OCI-M2 (cell line): ENCODE measurements at regions not wholly inside any gene's neighbourhood (a gene's known extent, or its start where the extent isn't known, plus 50 kb on each side); places are given as distances from the start of the nearest gene placed in this dataset.

Source experiments
- DNase-seq: peaks from one replicate; lab custom pipeline; 2025; ENCODE audit not compliant: unreplicated experiment; lab: John Stamatoyannopoulos, UW

DNA sequence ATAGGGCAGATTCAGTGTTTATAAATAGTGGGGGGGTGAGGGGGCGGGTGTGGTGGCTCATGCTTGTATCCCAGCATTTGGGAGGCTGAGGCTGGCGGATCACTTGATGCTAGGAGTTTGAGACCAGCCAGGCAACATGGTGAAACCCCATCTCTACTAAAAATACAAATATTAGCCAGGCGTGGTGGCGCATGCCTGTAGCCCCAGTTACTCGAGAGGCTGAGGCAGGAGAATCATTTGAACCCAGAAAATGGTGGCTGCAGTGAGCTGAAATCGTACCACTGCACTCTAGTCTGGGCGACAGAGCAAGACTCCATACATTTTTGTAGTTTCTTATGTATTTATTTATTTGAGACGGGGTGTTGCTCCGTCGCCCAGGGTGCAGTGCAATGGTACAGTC, 109.0 kb upstream of the ZNF217 start:
- DNase-seq, result no peak

- DNase-seq, result no peak
These were observed 106.3 kb upstream of the ZNF217 start for GRCh38 chr20:53699906-53700305.

DNA sequence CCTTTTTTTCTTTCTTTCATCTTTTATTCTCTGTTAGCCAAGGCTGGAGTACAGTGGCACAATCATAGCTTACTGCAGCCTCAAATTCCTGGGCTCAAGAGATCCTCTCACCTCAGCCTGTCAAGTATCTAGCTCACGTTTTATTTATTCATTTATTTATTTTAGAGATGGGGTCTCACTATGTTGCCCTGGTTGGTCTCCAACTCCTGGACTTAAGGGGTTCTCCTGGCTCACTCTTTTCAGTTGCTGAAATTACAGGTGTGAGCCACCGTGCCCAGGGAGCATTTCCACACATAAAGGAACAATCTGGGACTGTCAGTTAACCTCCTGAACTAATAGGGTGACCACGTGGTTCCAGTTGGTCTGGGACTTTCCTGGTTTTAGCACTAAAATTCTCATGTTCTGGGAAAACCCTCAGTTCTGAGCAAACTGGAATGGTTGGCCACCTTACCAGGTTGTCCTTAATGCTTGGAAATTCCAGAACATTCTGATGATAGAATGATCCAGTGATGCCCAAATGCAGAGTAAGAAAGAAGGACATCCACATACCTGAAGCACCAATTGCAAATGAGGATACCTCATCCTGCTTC, 105.5 kb upstream of the ZNF217 start:
- DNase-seq, result no peak

- no peak for DNase-seq
These were observed 104.8 kb upstream of the ZNF217 start for GRCh38 chr20:53698371-53698978.

DNA sequence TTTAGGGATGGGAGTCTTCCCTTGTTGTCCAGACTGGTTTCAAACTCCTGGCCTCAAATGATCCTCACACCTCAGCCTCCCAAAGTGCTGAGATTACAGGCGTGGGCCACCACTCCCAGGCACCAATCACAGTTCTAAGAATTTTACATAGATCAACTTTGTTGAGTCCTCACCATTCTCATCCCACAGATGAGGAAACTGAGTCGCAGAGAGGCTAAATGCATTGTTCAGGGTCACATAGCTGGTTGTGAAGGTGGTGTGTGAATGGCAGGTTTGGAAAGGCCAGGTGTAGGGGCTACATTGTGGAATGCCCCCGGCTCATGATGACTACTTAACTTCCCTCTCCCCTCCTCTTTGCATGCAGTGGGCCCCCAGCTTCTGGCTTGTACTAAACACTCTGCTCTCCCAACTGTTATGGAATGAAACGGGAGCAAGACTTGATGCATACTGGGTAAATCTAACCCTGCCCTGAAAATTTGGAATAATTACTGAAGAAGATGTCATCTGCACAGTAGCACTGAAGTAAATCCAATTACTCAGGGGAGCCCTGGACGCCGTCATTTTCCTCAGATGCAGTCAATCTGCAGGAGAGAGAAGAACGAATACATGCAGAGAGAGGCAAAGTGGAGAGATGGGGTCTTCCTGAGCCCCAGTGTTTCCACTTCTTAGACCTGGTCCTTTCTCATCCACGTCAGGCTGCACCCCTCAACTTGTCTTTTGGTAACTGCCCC, 102.3 kb upstream of the ZNF217 start:
- DNase-seq, result no peak

GRCh38 chr20:53693262-53693871, 99.7 kb upstream of the ZNF217 start:
- DNase-seq, result no peak

- no peak for DNase-seq
These were observed 98.9 kb upstream of the ZNF217 start for GRCh38 chr20:53692465-53693067.

- no peak for DNase-seq
These were observed 98.2 kb upstream of the ZNF217 start for GRCh38 chr20:53691811-53692192.

GRCh38 chr20:53691060-53691810, 97.6 kb upstream of the ZNF217 start:
- DNase-seq, result no peak

- DNase-seq, result no peak
These were observed 94.4 kb upstream of the ZNF217 start for GRCh38 chr20:53688085-53688484.

- no peak for DNase-seq
These were observed 91.5 kb upstream of the ZNF217 start for GRCh38 chr20:53685070-53685595.

DNA sequence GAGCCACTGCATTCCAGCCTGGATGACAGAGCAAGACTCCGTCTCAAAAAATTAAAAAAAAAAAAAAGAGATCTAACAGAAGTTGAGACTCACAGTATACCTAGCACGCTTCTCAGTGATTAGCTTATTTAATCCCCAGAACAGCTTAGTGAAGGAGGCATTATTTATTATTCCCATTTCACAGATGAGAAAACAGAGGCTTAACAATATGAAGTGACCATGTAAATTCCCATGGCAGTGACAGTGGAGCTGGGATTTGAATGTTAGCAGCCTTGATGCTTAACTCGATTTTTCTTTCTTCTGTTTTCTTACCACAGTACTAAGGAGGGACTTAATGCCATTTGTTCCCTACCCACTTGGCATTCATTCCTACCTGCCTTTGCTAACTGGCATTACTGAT, 89.9 kb upstream of the ZNF217 start:
- no peak for DNase-seq

- DNase-seq, result no peak
These were observed 87.9 kb upstream of the ZNF217 start for GRCh38 chr20:53681352-53682212.

DNA sequence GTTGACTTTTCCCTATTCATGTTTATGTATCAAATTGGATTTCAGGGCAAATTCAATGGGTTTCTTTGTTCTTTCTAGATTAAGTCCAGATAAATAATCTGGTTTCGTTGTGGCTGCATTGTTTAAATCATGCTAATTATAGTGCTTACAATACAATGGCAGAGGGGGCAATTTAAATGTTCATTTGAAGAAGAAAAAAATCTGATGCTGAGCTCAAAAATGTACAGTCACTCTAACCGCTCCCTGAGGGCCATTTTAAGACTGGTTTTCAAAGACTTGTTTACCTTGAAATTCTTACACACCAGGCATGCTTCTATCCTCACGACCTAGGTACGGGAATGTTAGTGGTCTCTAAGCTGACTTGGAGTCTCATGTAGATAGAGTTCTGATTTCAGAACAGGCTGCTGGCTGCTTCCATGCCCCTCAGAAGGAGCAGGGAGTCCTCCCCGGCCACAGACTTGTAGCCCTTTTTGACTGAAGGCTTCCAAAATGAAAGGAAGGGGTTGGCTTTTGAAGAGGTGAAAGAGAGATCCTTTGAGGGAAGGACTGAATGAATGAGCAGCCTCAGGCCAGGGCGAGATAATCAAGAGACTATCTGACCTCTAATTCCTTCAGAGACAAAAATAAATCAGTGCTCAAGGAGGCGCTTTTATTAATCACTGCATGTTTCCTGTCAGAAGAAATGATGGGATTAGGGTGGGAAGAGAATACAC, 86.1 kb upstream of the ZNF217 start:
- DNase-seq, result no peak

DNA sequence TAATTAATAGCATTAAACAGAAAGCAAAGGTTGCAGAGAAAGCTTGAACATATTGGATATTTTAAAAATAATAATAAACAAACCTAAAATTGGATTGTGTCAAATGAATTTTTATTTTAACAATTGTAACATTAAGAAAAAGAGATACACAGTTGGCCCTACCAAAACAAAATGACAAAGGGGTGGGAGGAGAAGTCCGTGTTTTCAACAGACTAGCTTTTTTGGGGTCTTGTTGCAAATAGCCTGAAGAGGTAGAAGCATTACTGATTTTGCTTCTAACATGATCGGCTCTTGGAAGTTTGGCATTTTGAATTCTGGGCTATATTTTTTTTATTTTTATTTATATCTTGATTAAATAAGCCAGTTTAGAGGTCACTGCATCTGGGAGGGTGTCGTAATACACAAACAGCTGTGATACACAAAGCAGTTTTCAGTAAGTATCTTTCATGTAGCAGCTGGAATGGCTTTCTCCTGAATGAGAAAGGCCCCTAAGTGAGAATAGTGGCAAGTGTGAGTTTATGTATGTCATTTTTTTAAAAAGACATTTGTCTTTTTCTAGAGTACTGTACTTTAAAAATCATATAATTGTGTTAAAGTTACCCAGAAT, 85.5 kb upstream of the ZNF217 start:
- no peak for DNase-seq

DNA sequence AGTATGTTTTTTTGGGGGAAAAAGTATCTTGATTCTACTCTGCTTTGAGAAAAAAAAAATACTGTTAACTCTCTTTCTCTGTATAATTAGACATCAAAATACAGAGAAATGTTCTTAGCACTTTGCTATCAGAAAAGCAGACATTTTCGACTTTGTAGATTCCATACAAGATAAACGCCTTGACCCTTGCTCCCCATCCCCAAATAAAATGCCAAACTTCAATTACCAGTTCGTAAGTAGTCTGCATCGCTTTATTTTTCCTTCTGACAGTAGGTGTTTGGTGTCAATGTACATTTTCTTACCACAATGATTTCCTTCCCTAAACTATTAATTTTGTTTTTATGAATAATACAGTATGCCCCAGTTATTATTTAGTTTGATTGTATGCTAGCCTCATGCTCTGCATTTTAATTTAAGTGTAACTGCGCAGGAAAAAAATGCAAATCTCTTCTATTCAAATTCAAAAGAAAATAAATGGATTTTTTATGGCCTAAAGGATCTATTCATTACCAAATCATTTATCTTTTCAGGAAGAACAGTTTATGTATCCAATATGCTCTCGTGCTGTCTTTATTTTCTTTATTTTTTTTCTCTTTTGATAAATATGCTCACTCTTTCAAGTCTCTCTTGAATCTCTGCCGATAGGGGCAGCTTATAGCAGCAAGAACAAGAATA, 84.8 kb upstream of the ZNF217 start:
- no peak for DNase-seq

- no peak for DNase-seq
These were observed 84.0 kb upstream of the ZNF217 start for GRCh38 chr20:53677447-53678314.
